Islet precursor cell (in vitro differentiated cells): ENCODE measurements at regions not wholly inside any gene's neighbourhood (a gene's known extent, or its start where the extent isn't known, plus 50 kb on each side); places are given as distances from the start of the nearest gene placed in this dataset.

Experiments used
- DNase-seq: peaks from one replicate; pipeline ENCODE4 v3.0.0-alpha.2; 2018

GRCh38 chr22:34160141-34160783, 240.0 kb upstream of the LARGE1 start:
- no peak for DNase-seq

DNA sequence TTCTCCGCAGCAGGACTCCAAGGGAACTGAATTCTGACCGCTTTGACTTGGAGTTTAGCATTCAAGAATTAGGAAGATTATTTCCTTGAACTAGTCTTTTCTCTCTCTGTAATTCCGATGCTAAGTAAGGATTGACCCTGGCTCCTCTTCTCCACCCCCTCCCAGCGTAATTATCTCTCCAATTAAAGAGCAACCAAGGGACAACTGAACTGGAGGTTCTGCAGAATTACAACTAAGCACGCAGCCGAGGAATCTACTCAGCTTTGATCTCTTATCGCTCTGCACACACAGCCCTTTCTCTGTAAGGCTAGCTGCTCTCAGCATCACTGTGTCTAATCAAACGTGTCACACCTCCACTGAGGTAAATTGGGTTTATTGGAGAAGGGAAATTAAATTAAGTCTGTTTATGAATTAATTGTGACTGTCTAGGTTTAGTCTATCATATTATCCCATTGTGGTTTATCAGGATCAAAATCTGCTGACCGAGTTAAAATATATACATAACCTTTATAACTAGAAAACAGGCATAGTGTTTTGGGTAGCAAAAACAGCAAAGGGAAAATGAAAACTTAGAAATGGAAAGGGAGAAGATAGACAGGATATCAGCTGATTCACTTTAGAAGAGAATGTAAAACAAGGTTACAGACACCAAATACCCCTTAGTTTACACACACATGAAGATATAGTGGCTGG, 241.3 kb upstream of the LARGE1 start:
- DNase-seq: no peak

DNA sequence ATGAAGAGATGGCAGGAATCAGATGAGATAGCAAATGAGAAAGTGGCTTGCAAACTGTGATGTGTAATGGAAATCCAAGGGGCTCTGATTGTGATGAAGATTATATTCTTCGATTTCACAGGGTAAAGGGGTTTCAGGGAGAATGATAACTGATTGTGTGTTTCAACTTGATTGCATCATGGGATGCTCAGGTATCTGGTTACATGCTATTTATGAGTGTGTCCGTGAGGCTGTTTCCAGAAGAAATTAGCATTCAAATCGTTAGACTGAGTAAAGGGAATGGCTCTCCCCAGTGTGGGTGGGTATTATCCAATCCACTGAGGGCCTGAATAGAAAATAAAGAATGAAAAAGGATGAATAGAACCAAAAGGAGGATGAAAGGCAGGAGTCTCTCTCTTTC, 278.7 kb upstream of the LARGE1 start:
- no peak for DNase-seq

DNA sequence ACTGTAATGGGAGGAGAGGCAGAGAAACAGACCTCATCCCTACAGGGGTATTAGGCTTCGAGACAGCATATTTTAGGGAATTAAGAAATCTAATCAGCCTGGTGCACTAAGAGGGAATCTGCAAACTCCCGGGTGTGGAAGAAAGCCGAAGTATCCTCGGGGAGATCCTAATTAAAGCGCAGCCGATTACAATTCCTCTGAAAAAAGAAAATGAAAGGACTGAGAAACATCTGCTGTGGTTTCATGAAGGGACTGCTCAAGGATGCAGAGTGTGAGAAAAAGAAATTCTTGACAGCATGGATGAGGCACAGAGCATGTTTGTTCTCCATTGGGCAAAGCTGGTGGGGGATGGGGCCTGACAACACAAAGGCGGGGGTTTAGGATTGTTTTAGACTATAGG, 290.0 kb upstream of the LARGE1 start:
- DNase-seq: no peak

- no peak for DNase-seq
Measured at GRCh38 chr22:34214372-34214771, 294.1 kb upstream of the LARGE1 start.

- DNase-seq: no peak
Measured at GRCh38 chr22:34225278-34225677, 305.0 kb upstream of the LARGE1 start.

DNA sequence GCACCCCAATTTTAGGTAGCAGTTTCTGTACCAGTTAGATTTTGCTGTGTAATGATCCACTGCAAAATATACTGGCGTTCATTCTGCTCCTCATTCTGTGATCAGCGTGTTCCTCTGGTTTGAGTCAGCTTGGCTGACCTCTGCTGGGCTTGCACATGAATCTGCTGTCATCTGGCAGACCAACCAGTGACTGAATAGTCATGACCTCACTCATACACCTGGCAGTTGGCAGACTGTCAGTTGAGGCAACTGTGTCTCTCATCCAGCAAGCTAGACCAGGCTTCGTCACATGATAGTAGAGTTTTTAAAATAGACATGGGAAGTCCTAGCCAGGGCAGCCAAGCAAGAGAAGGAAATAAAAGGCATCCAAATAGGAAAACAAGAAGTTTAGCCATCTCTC, 316.3 kb upstream of the LARGE1 start:
- no peak for DNase-seq

DNA sequence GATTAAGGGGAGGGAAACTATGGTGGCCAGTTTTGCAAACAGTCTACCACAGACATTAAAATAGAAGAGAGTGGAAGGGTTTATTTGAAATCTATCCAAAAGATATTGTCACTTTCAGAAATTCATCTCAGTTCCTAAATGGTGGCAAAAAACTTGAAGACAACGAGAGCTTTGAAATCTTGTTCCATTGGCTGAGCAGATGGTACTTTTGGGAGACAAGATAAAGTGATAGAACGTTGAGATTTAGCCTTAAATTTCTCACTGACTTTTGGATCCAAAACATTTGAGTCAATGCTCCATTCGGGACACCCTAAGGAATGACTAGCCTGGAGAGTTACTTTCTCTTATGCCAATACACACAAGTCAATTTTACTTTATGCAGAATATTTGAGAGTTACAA, 319.1 kb upstream of the LARGE1 start:
- DNase-seq: no peak

- no peak for DNase-seq
Measured at GRCh38 chr22:34243023-34243422, 322.7 kb upstream of the LARGE1 start.

- no peak for DNase-seq
Measured at GRCh38 chr22:34255042-34255441, 334.8 kb upstream of the LARGE1 start.

GRCh38 chr22:34278121-34278520, 357.8 kb upstream of the LARGE1 start:
- no peak for DNase-seq

- no peak for DNase-seq
Measured at GRCh38 chr22:34281738-34282137, 361.5 kb upstream of the LARGE1 start.

DNA sequence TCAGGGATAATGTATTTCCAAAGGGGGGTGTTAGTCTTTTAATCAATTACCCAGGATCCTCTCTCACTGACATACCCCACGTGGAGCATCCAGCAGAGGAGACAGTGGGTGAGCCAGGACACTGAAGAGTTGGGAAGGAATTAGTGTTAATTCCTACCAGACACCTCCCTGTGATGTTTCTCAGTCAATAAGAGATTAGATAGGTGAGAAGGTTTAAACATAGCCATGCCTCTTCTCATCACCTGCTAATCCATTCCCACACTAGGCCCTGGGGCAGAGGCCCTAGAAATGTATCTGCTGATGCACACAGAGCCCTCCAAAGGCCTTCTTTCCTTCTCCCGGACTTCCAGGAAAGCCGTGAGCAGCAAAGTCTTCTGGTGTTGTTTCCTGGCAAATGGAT, 363.6 kb upstream of the LARGE1 start:
- DNase-seq: no peak

DNA sequence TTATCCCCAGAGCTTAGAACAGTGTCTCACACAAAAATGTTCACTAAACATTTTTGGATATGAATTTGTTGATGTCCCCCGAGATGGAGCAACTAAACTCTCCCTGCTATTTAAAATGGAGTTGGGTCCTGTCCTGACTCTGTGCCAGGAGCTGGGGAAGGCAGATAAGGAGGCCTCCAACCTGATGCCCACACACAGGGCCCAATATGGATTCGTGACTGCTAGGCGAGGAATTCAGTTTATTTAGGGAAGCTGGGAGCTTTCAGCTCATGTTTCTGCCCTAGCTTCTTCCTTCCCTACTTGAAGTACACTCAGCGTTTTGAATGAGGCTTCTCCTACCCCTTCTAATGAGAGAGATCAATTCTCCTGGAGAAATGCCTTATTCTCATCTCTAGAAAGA, 373.0 kb upstream of the LARGE1 start:
- no peak for DNase-seq

GRCh38 chr22:34294476-34294875, 374.2 kb upstream of the LARGE1 start:
- DNase-seq: no peak

DNA sequence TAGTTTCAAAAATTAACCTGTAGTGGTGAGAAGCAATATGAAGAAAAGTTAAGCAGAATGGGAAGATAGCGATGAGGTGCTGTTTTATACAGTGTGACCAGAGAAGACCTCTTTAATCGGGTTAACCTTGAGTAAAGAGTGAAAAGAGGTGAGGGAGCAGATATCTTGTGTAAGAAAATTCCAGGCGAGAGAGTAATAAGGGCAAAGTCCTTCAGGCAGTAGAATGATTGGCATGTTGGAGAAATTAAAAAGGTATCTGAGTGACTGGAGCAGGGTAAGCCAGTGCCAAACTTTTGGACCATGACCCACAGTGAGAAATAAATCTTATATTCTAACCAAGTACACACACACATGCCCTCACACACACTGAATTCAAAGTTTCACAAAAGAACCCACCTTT, 374.7 kb upstream of the LARGE1 start:
- DNase-seq: no peak

GRCh38 chr22:34296461-34296860, 376.2 kb upstream of the LARGE1 start:
- no peak for DNase-seq

GRCh38 chr22:34297536-34298120, 377.4 kb upstream of the LARGE1 start:
- no peak for DNase-seq

DNA sequence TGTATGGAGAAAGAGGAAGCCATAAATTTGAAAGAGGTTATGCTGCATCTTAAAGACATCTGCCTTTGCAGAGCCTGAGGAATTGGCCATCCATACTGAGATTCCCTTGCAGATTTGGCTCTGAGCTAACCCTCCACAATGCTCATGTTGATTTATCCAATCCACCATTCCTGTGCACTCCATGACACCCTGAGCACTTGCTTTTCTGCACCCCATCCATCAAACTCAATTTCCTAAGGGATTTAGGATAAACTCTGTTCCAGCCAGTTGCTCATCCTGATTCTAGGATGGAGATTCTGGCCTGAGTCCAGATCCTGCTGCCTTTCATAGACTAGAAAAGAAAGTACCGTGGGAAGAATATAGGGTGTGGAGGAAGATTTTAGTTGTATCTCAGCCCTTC, 379.2 kb upstream of the LARGE1 start:
- DNase-seq: no peak

DNA sequence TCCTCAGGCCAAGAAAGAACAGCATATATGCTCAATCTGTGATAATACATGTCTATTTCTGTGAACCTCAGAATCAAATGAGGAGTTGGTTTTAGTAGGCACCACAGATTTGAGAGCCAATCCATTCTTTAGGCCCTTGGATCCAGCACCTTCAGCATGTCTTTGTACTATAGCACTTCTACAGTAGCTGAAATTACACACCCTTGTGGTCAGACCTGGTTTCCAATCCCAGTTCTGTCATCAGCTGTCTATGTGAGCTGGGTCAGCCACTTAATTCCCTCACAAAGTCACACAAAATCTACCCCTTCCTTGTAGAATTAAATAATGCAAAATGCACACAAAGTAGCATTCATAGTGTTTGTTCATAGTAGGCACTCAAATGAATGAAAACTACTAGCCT, 381.3 kb upstream of the LARGE1 start:
- no peak for DNase-seq

GRCh38 chr22:34303656-34304055, 383.4 kb upstream of the LARGE1 start:
- DNase-seq: no peak

GRCh38 chr22:34306361-34306760, 386.1 kb upstream of the LARGE1 start:
- no peak for DNase-seq

GRCh38 chr22:34308101-34308500, 387.8 kb upstream of the LARGE1 start:
- DNase-seq: no peak

DNA sequence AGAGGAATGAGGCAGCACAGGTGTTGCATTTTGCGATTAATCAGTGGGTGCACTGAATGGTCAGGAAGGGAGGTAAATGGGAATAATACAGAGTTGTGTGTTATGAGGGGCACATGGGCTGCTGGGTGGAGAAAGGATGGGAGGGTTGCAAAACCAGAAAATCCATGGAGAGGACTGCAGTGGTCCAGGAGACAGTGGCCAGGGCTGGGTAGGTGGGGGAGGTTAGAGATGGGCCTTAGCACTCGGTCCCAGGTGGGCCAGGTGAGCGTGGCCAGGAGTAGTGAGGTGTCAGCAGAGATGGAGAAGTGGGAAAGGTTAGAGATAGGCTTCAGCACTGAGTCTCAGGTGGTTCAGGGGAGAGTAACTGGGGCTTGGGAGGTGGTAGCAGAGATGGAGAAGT, 399.1 kb upstream of the LARGE1 start:
- DNase-seq: no peak

DNA sequence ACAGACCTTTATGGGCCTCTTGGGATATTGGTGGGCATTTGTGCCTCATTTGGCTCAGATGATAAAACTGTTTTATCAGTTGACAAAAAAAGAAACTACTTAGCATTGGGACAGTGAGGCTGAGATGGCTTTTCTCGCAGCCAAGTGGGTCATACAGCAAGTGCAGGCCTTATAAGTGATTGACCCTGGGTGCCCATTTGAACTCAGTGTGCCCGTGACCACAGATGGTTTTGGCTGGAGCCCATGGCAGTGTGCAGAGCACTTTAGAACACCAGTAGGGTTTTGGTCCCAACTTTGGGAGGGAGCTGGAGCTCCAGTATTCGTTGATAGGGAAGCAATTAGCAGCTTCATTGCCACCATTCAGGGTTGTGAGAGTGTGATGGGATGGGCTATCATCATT, 404.5 kb upstream of the LARGE1 start:
- no peak for DNase-seq
